Choroid plexus epithelial cell (primary cell): ENCODE measurements at regions not wholly inside any gene's neighbourhood (a gene's known extent, or its start where the extent isn't known, plus 50 kb on each side); places are given as distances from the start of the nearest gene placed in this dataset.

Source experiments
- DNase-seq: peaks from one replicate; pipeline ENCODE4 v3.0.0-alpha.2; 2010; ENCODE audit warnings: low read depth
- H3K4me3 ChIP-seq: 2 replicates; pipeline ENCODE4 v1.5.1; 2011; ENCODE audit warnings: low read depth, mild to moderate bottlenecking, control low read depth, low read length, moderate library complexity
- CTCF ChIP-seq: conservative IDR thresholded peaks from 2 replicates; pipeline ENCODE4 v1.5.1; 2011; ENCODE audit warnings: low read depth, mild to moderate bottlenecking, control low read depth, inconsistent platforms, low read length, moderate library complexity

DNA sequence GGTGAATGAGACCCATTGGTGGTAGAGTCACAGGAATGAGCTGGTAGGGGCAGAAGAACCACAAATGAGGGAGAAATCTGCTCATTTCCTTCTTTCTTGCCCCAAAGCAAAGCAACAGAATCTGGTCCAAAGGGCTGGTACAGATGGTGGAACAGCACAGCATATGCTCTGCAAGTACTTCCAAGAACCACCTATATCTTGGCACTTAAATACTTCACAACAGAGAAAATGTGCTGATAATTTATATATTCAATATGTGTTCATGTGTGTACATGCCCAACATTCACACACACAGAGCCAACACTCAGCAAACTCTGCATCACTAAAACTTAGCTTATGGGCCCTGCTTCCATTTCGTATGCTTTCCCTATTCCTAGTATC is 884.4 kb upstream of the KLHL29 start:
- DNase-seq, result no peak
- no peak overlapping the region for H3K4me3 ChIP-seq
- TF ChIP-seq CTCF, result no peak

- no peak overlapping the region for H3K4me3 ChIP-seq
- no peak for DNase-seq
- TF ChIP-seq CTCF, result no peak
Measured at GRCh38 chr2:22501851-22502250, 883.1 kb upstream of the KLHL29 start.

DNA sequence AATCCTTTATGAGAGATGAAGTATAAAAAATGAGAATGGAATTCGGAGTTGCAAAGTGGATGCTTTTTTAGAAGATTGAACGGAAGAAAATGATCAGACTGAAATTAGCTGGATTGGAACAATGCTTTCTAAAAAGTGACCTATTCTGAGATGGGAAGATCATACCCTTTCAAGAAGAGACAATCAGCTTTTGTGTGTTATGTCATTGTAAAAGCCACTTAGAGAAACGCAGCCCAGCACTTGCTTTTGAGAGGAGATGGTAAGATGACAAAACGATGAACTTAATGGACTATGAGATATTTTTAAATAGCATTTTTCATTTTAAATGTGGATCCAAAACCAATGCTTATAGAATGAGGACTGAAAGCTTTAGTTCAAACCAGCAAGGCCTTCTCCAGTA is 871.4 kb upstream of the KLHL29 start:
- TF ChIP-seq CTCF, result no peak
- no peak overlapping the region for H3K4me3 ChIP-seq
- no peak for DNase-seq

DNA sequence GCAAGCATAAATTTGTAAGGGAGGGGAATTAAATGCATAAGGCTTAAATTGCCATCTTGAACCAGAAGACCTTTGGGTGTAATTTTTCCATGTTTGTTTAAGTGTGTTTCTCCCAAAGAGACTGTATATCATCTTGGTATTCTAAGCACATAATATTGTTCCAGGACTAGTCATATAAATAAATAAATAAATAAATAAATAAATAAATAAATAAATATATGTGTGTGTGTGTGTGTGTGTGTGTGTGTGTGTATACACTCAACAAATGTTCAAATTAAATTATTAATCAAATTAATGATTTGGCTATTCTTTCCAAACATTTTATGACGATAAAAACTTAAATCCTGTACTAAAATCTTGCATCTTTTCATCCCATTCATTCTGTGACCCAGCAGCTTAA is 867.8 kb upstream of the KLHL29 start:
- no peak for TF ChIP-seq CTCF
- no peak overlapping the region for H3K4me3 ChIP-seq
- no peak for DNase-seq

GRCh38 chr2:22518641-22519040 is 866.3 kb upstream of the KLHL29 start:
- H3K4me3 ChIP-seq, result no peak overlapping the region
- TF ChIP-seq CTCF, result no peak
- DNase-seq, result no peak

DNA sequence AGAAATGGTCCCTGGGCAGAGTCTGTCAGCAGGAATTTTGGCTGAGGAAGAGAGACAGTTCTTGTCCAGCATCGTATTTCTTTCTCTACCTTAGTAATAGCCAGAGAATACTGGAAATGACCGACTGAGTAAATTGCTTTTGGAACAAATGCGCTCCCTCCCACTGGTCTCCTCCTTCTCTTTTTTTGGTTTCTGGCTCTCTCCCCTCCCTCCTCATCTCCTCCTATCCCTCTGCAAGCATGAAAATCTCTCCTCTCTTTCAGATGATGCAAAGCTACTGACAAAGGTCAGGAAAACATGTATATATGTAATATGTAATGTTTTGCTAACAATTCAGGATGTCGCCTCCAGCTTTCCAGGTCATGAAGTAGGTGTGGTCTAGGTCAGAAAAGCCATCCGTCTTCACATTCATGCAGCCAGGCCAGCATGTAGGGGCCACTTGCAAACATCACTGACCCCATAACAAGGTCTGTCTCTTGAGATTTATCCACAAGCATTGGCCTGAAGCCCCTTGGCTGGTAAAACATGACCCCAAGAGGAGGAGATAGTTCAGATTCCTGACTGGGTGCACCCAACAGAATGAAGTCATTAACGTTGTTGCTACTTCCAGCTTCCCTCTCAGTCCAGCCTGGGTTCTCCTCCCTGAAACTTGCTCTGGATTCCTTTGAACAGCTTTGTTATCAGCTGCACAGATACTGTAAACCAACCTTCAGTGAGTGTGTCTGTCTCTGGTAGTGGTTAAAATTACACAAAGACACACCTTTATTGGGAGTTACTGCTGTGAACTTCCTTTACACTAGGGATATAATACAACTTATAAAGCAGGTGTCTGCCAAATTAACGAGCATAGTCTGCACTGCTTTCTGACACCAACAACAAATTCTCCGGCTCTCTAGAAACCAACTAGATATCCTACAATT is 864.4 kb upstream of the KLHL29 start:
- no peak for TF ChIP-seq CTCF

GRCh38 chr2:22521620-22522019 is 863.4 kb upstream of the KLHL29 start:
- TF ChIP-seq CTCF, result no peak
- no peak for DNase-seq
- no peak overlapping the region for H3K4me3 ChIP-seq

More for the DNA sequence above, 864.4 kb upstream of the KLHL29 start:
- no peak for DNase-seq
- no peak overlapping the region for H3K4me3 ChIP-seq
